Mucosa of stomach (tissue), 1 donor: ENCODE measurements at regions not wholly inside any gene's neighbourhood (a gene's known extent, or its start where the extent isn't known, plus 50 kb on each side); places are given as distances from the start of the nearest gene placed in this dataset.
"Not testable (repeated sequence)": the region's sequence is repeated elsewhere in the genome, so short reads cannot be mapped to it uniquely, and the experiment has no call there.

ENCODE experiments used
- H3K27me3 ChIP-seq: one replicate; pipeline ENCODE4 v1.7.0; 2013; ENCODE audit warnings: mild to moderate bottlenecking, low read length; ENCODE audit not compliant: control insufficient read depth, insufficient read depth
- H3K36me3 ChIP-seq: one replicate; pipeline ENCODE4 v1.7.0; 2013; ENCODE audit warnings: low read length; ENCODE audit not compliant: control insufficient read depth, insufficient read depth
- H3K4me1 ChIP-seq: one replicate; pipeline ENCODE4 v1.7.0; 2013; ENCODE audit warnings: mild to moderate bottlenecking, low read length; ENCODE audit not compliant: control insufficient read depth, insufficient read depth
- H3K4me3 ChIP-seq: one replicate; pipeline ENCODE4 v1.7.0; 2013; ENCODE audit warnings: low read length
- H3K9ac ChIP-seq: one replicate; pipeline ENCODE4 v1.7.0; 2013; ENCODE audit warnings: mild to moderate bottlenecking, low read length, moderate library complexity
- H3K9me3 ChIP-seq: one replicate; pipeline ENCODE4 v1.7.0; 2013; ENCODE audit warnings: mild to moderate bottlenecking, low read length, moderate library complexity; ENCODE audit not compliant: control insufficient read depth
- donor health status: Pancreatic carcinoma.

GRCh38 chr4:33940281-33940680, 2304.0 kb downstream of the ARAP2 start:
- no peak overlapping the region for H3K4me3 ChIP-seq
- no peak overlapping the region for H3K9ac ChIP-seq
- no peaks in the 10 kb centered on the region for H3K27me3 ChIP-seq
- no peaks in the 10 kb centered on the region for H3K4me1 ChIP-seq
- H3K36me3 ChIP-seq: no peaks in the 10 kb centered on the region
- no peaks in the 10 kb centered on the region for H3K9me3 ChIP-seq

- Histone ChIP-seq H3K36me3 (no peaks in the 10 kb centered on the region), H3K9ac (no peak overlapping the region), H3K4me1 (no peaks in the 10 kb centered on the region), H3K4me3 (no peak overlapping the region), H3K27me3 (no peaks in the 10 kb centered on the region), H3K9me3 (no peaks in the 10 kb centered on the region)
Measured at GRCh38 chr4:33941854-33942253, 2302.5 kb downstream of the ARAP2 start.

DNA sequence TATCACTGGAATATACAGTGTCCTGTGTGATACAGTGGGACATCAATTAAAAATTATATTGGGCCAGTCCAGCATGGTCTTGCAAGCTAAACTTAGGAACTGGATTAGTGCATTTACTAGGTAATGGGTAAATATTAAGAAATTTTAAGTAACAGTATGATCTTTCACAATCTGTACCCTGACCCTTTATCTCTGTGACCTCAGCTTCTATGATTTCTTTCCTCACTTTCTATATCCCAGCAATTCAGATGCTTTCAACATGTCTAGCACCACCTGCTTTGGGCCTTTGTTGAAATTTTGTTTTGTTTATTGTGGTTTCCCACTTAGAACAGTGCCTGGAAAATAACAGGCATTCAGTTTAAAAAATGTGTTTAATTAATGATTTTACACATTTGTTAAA, 2295.4 kb downstream of the ARAP2 start:
- Histone ChIP-seq H3K4me3 (no peak overlapping the region), H3K27me3 (no peaks in the 10 kb centered on the region), H3K9me3 (no peaks in the 10 kb centered on the region), H3K36me3 (no peaks in the 10 kb centered on the region), H3K4me1 (no peaks in the 10 kb centered on the region), H3K9ac (no peak overlapping the region)

DNA sequence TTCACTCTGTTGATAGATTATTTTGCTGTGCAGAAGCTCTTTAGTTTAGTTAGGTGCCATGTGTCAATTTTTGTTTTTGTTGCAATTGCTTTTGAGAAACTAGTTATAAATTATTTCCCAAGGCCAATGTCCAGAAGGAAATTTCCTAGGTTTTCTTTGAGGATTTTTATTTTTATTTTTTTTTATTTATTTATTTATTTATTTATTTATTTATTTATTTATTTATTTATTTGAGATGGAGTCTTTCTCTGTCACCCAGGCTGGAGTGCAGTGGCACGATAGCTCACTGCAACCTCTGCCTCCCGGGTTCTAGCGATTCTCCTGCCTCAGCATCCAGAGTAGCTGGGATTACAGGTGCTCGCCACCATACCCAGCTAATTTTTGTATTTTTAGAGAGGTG, 2290.5 kb downstream of the ARAP2 start:
- not testable (repeated sequence) for H3K4me1 ChIP-seq, H3K9ac ChIP-seq, H3K27me3 ChIP-seq, H3K4me3 ChIP-seq, H3K9me3 ChIP-seq, H3K36me3 ChIP-seq

GRCh38 chr4:33954759-33955158, 2289.6 kb downstream of the ARAP2 start:
- Histone ChIP-seq H3K27me3 (no peaks in the 10 kb centered on the region), H3K4me1 (no peaks in the 10 kb centered on the region), H3K9me3 (no peaks in the 10 kb centered on the region), H3K9ac (no peak overlapping the region), H3K4me3 (no peak overlapping the region), H3K36me3 (no peaks in the 10 kb centered on the region)

DNA sequence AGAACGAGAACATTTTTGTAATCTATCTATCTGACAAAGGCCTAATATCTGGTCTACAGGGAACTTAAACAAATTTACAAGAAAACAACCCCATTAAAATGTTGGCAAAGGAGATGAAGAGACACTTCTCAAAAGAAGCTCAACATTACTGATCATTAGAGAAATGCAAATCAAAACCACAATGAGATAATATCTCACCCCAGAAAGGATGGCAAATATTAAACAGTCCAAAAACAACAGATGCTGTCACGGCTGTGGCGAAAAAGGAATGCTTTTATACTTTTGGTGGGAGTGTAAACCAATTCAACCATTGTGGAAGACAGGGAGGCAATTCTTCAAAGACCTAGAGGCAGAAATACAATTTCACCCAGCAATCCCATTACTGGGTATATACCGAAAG, 2284.8 kb downstream of the ARAP2 start:
- Histone ChIP-seq H3K9ac (no peak overlapping the region), H3K4me3 (no peak overlapping the region), H3K27me3 (no peaks in the 10 kb centered on the region), H3K4me1 (no peaks in the 10 kb centered on the region), H3K36me3 (no peaks in the 10 kb centered on the region), H3K9me3 (no peaks in the 10 kb centered on the region)

GRCh38 chr4:33961761-33962160, 2282.6 kb downstream of the ARAP2 start:
- Histone ChIP-seq H3K9me3 (no peaks in the 10 kb centered on the region), H3K36me3 (no peaks in the 10 kb centered on the region), H3K9ac (no peak overlapping the region), H3K4me1 (no peaks in the 10 kb centered on the region), H3K27me3 (no peaks in the 10 kb centered on the region), H3K4me3 (no peak overlapping the region)

GRCh38 chr4:33966808-33967207, 2277.5 kb downstream of the ARAP2 start:
- H3K9me3 ChIP-seq: no peaks in the 10 kb centered on the region
- H3K4me1 ChIP-seq: no peaks in the 10 kb centered on the region
- H3K27me3 ChIP-seq: no peaks in the 10 kb centered on the region
- H3K36me3 ChIP-seq: no peaks in the 10 kb centered on the region
- H3K9ac ChIP-seq: no peak overlapping the region
- no peak overlapping the region for H3K4me3 ChIP-seq

- Histone ChIP-seq H3K9me3 (no peaks in the 10 kb centered on the region), H3K4me3 (no peak overlapping the region), H3K4me1 (no peaks in the 10 kb centered on the region), H3K27me3 (no peaks in the 10 kb centered on the region), H3K36me3 (no peaks in the 10 kb centered on the region), H3K9ac (no peak overlapping the region)
Measured at GRCh38 chr4:33974270-33974669, 2270.0 kb downstream of the ARAP2 start.

DNA sequence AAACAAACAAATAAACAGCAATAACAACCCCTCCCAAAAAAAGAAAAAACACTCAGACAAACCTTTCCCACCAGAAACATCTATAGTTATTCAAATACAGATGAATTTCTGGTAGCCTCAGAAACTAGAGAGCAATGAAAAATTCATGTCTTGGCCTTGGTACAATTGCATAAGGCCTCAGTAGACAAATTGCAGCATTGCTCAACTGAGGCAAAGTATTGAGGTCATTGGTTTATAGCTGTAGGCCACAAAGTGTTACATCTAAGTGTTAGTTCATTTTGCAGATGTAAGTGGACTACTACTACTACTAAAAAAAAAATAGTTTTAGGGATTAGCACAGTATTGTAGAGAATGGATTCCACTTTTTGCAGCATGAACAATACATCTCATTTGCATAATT, 2268.3 kb downstream of the ARAP2 start:
- H3K9ac ChIP-seq: no peak overlapping the region
- H3K36me3 ChIP-seq: no peaks in the 10 kb centered on the region
- H3K4me3 ChIP-seq: no peak overlapping the region
- H3K9me3 ChIP-seq: no peaks in the 10 kb centered on the region
- no peaks in the 10 kb centered on the region for H3K27me3 ChIP-seq
- H3K4me1 ChIP-seq: no peaks in the 10 kb centered on the region

- H3K9ac ChIP-seq, H3K4me1 ChIP-seq, H3K36me3 ChIP-seq, H3K9me3 ChIP-seq, H3K27me3 ChIP-seq, H3K4me3 ChIP-seq: not testable (repeated sequence)
Measured at GRCh38 chr4:33979781-33980180, 2264.5 kb downstream of the ARAP2 start.

- H3K9me3 ChIP-seq: no peaks in the 10 kb centered on the region
- H3K36me3 ChIP-seq: no peaks in the 10 kb centered on the region
- H3K4me3 ChIP-seq: no peak overlapping the region
- no peak overlapping the region for H3K9ac ChIP-seq
- H3K27me3 ChIP-seq: no peaks in the 10 kb centered on the region
- H3K4me1 ChIP-seq: no peaks in the 10 kb centered on the region
Measured at GRCh38 chr4:33980361-33980760, 2264.0 kb downstream of the ARAP2 start.

DNA sequence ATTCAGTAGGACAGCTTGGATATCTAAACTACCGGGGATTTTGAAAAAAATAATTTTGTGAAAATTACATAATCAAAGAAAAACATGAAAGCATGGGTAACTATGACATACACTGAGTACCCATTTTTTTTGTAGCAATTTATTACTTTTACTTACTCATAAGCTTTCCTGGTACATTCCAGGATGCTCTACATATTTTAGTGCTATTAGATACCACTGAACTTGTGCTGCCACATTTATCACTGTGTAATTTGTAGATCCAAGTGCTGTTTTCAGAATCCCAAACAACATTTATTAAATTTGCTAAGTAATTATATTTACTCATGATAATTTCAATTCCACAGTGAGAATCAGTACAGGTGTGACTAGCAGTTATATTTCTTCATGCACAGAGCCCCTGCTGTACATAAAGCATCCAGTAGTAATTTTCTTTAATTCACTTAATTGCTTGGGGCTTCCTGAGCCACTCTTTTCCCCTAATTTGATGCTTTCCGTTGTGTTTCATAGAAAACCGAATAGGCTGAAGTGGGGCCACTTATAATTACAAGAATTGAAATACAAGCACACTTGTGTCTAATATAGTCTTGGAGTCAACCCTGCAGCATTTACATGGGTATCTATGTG, 2254.4 kb downstream of the ARAP2 start:
- H3K9me3 ChIP-seq: no peaks in the 10 kb centered on the region
- H3K4me3 ChIP-seq: no peak overlapping the region
- H3K27me3 ChIP-seq: no peaks in the 10 kb centered on the region
- no peaks in the 10 kb centered on the region for H3K36me3 ChIP-seq
- no peaks in the 10 kb centered on the region for H3K4me1 ChIP-seq
- no peak overlapping the region for H3K9ac ChIP-seq
